ENCODE measurements at regions not wholly inside any gene's neighbourhood (a gene's known extent, or its start where the extent isn't known, plus 50 kb on each side); places are given as distances from the start of the nearest gene placed in this dataset.

DNA sequence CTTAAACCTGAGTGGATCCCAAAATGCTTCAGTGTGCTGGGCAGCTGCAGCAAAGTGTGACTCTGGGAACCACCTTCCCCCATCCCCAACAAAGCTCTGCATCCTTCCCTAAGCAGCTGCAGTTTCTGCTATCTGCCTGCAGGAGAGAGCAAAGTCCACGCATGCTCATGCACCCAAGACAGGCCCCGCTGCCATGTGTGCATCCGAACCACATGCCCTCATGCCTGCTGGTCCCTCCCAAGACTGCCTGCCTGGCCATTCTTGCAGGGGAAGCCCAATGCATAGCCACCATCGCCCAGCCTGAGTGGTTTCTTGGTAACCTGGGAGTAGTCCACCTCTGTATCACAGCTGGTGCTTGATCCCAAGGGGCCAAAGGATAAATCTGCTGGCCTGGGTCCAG is 94.3 kb upstream of the OLIG3 start:
- H3K4me3 ChIP-seq: no peak overlapping the region
- no peak for TF ChIP-seq POLR2A (IDR thresholded peaks at IDR 0.05)
- TF ChIP-seq, protein P1, sequence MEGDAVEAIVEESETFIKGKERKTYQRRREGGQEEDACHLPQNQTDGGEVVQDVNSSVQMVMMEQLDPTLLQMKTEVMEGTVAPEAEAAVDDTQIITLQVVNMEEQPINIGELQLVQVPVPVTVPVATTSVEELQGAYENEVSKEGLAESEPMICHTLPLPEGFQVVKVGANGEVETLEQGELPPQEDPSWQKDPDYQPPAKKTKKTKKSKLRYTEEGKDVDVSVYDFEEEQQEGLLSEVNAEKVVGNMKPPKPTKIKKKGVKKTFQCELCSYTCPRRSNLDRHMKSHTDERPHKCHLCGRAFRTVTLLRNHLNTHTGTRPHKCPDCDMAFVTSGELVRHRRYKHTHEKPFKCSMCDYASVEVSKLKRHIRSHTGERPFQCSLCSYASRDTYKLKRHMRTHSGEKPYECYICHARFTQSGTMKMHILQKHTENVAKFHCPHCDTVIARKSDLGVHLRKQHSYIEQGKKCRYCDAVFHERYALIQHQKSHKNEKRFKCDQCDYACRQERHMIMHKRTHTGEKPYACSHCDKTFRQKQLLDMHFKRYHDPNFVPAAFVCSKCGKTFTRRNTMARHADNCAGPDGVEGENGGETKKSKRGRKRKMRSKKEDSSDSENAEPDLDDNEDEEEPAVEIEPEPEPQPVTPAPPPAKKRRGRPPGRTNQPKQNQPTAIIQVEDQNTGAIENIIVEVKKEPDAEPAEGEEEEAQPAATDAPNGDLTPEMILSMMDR (IDR thresholded peaks at IDR 0.05): no peak
- H3K27ac ChIP-seq: no peak overlapping the region
- H3K9me3 ChIP-seq: no peaks in the 10 kb centered on the region
- H3K36me3 ChIP-seq (ENCODE audit: low read depth, missing control alignments): no peaks in the 10 kb centered on the region
- no peaks in the 10 kb centered on the region for H3K27me3 ChIP-seq
- no peaks in the 10 kb centered on the region for H3K4me1 ChIP-seq
- intact Hi-C loops (cut with DNase I; ENCODE audit: low total_unique reads): no loop called here
- WGBS, 2 donors: 93% methylated on average over 4 of the region's 4 CpGs; no CpG with 5 or more reads in 1 of the 2 donors
- no peak for DNase-seq

DNA sequence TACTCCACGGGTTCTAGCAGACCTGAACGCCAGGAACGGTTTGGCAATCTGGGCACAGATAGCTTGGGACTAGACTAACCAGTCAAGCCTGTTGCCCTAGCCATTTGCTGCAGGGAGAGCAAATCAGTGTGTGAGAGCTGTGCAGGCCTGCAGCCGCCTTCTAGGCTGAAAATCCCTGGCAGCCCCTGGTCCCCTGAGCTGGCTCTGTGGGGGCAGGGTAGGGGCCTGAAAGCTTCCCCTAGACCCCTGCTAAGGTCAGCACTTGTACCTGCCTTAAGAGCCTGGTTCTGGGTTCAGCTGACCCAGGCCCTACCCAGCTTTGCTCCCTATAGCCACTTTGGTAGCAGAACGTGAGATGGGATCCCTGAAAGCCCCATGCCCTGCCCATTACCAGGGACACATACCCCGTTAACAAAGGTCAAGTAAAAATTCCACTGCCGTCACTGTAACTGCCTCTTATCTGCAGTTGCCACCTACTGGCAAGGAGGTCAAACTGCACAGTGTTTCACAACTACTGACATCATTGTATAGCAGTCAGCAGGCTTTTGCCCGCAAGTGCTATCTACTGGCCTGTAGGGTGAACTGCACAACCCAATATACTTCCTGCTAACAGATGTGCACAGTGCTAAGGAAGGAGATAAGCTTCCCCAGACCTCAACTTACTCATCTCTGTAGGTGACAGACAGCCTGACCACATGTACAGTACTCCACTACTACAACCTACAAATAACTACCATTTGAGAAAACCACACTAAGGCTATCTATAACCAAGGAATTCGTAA is 95.1 kb upstream of the OLIG3 start:
- DNase-seq: peak; percentile 80
- Histone ChIP-seq H3K27ac (no peak overlapping the region), H3K4me3 (no peak overlapping the region), H3K36me3 (ENCODE audit: low read depth, missing control alignments) (no peaks in the 10 kb centered on the region), H3K27me3 (no peaks in the 10 kb centered on the region), H3K9me3 (no peaks in the 10 kb centered on the region), H3K4me1 (no peaks in the 10 kb centered on the region)
- intact Hi-C loops (cut with DNase I; ENCODE audit: low total_unique reads): no loop called here
- no peak for TF ChIP-seq POLR2A (IDR thresholded peaks at IDR 0.05)
- TF ChIP-seq, protein P1 (IDR thresholded peaks at IDR 0.05): peak; percentile 58 to 67 (median 64)
- 64 to 76% methylated on average over 7 to 9 of the region's 9 CpGs for WGBS, 2 donors

DNA sequence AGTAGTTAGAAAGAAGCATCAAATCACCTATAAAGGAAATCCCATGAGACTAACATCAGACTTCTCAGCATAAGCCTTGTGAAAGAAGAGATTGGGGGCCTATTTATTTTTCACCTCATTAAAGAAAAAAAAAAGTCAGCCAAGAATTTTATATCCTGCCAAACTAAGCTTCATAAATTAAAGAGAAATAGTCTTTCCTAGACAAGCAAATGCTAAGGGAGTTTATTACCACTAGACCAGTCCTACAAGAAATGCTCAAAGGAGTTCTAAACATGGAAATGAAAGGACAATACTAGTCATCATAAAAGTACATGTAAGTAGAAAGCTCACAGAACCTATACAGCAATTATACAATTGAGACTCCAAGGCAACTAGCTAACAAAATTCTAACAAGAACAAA is 96.5 kb upstream of the OLIG3 start:
- TF ChIP-seq POLR2A (IDR thresholded peaks at IDR 0.05): no peak
- TF ChIP-seq, protein P1 (IDR thresholded peaks at IDR 0.05): no peak
- H3K4me1 ChIP-seq: no peaks in the 10 kb centered on the region
- H3K9me3 ChIP-seq: no peaks in the 10 kb centered on the region
- no peaks in the 10 kb centered on the region for H3K36me3 ChIP-seq (ENCODE audit: low read depth, missing control alignments)
- intact Hi-C loops (cut with DNase I; ENCODE audit: low total_unique reads): no loop called here
- no peak overlapping the region for H3K27ac ChIP-seq
- no peak overlapping the region for H3K4me3 ChIP-seq
- no peak for DNase-seq
- no peaks in the 10 kb centered on the region for H3K27me3 ChIP-seq

DNA sequence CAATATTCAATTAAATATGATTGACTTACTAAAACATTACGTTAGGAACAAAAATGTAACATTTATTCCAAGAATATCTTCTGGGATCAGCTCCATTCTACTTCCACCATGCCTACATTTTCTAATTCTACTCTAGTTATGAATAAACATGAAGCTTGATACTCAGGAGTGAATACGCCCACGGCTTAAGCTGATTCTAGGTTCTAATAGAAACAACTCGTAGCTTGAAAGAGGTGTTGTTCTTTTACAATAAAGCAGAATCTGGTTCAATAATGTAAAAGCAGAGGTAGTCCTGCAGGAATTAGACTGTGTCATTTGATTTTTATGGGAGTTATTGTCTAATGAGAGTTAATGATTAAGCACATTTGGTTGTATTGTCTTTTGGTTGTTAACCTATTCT is 107.3 kb upstream of the OLIG3 start:
- WGBS, 2 donors: 75 to 88% methylated on average over 4 of the region's 4 CpGs
- Histone ChIP-seq H3K27ac (no peak overlapping the region), H3K9me3 (no peaks in the 10 kb centered on the region), H3K27me3 (no peaks in the 10 kb centered on the region), H3K36me3 (ENCODE audit: low read depth, missing control alignments) (no peaks in the 10 kb centered on the region), H3K4me3 (no peak overlapping the region), H3K4me1 (no peaks in the 10 kb centered on the region)
- intact Hi-C loops (cut with DNase I; ENCODE audit: low total_unique reads): no loop called here
- TF ChIP-seq, protein P1 (IDR thresholded peaks at IDR 0.05): no peak
- no peak for TF ChIP-seq POLR2A (IDR thresholded peaks at IDR 0.05)
- no peak for DNase-seq
